ENCODE measurements at regions not wholly inside any gene's neighbourhood (a gene's known extent, or its start where the extent isn't known, plus 50 kb on each side); places are given as distances from the start of the nearest gene placed in this dataset.

- TF ChIP-seq CTCF (conservative IDR thresholded peaks at IDR 0.05; ENCODE audit: low read depth, low read length), result no peak
- H3K4me3 ChIP-seq (ENCODE audit: low read length), result no peak overlapping the region
- DNase-seq (ENCODE audit: low read depth), result no peak
Observed at GRCh38 chr5:82850393-82850792, 226.8 kb downstream of the TMEM167A start.

- DNase-seq (ENCODE audit: low read depth), result no peak
- H3K4me3 ChIP-seq (ENCODE audit: low read length), result no peak overlapping the region
- TF ChIP-seq CTCF (conservative IDR thresholded peaks at IDR 0.05; ENCODE audit: low read depth, low read length), result no peak
Observed at GRCh38 chr5:82849885-82850284, 227.3 kb downstream of the TMEM167A start.

- no peak for DNase-seq (ENCODE audit: low read depth)
- no peak for TF ChIP-seq CTCF (conservative IDR thresholded peaks at IDR 0.05; ENCODE audit: low read depth, low read length)
- no peak overlapping the region for H3K4me3 ChIP-seq (ENCODE audit: low read length)
Observed at GRCh38 chr5:82847562-82847961, 229.6 kb downstream of the TMEM167A start.

- no peak for TF ChIP-seq CTCF (conservative IDR thresholded peaks at IDR 0.05; ENCODE audit: low read depth, low read length)
- no peak overlapping the region for H3K4me3 ChIP-seq (ENCODE audit: low read length)
- no peak for DNase-seq (ENCODE audit: low read depth)
Observed at GRCh38 chr5:82839881-82840280, 237.3 kb downstream of the TMEM167A start.

- H3K4me3 ChIP-seq (ENCODE audit: low read length), result no peak overlapping the region
- no peak for TF ChIP-seq CTCF (conservative IDR thresholded peaks at IDR 0.05; ENCODE audit: low read depth, low read length)
- no peak for DNase-seq (ENCODE audit: low read depth)
Observed at GRCh38 chr5:82835488-82835887, 241.7 kb downstream of the TMEM167A start.

GRCh38 chr5:82834151-82834550 is 243.0 kb downstream of the TMEM167A start:
- no peak for DNase-seq (ENCODE audit: low read depth)
- no peak for TF ChIP-seq CTCF (conservative IDR thresholded peaks at IDR 0.05; ENCODE audit: low read depth, low read length)
- no peak overlapping the region for H3K4me3 ChIP-seq (ENCODE audit: low read length)

- no peak for DNase-seq (ENCODE audit: low read depth)
- H3K4me3 ChIP-seq (ENCODE audit: low read length), result no peak overlapping the region
- no peak for TF ChIP-seq CTCF (conservative IDR thresholded peaks at IDR 0.05; ENCODE audit: low read depth, low read length)
Observed at GRCh38 chr5:82833277-82833676, 243.9 kb downstream of the TMEM167A start.

Measured in retinal pigment epithelial cell (primary cell).